ENCODE measurements at regions not wholly inside any gene's neighbourhood (a gene's known extent, or its start where the extent isn't known, plus 50 kb on each side); places are given as distances from the start of the nearest gene placed in this dataset.

GRCh38 chr22:48448821-48449220, 1378.9 kb downstream of the BRD1 start:
- TF ChIP-seq, protein P1, sequence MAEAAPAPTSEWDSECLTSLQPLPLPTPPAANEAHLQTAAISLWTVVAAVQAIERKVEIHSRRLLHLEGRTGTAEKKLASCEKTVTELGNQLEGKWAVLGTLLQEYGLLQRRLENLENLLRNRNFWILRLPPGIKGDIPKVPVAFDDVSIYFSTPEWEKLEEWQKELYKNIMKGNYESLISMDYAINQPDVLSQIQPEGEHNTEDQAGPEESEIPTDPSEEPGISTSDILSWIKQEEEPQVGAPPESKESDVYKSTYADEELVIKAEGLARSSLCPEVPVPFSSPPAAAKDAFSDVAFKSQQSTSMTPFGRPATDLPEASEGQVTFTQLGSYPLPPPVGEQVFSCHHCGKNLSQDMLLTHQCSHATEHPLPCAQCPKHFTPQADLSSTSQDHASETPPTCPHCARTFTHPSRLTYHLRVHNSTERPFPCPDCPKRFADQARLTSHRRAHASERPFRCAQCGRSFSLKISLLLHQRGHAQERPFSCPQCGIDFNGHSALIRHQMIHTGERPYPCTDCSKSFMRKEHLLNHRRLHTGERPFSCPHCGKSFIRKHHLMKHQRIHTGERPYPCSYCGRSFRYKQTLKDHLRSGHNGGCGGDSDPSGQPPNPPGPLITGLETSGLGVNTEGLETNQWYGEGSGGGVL (tag by site-specific recombination; IDR thresholded peaks at IDR 0.05), result no peak
- TF ChIP-seq CTCF (tag by site-specific recombination; IDR thresholded peaks at IDR 0.05) (no peak), ZBTB7A (tag by site-specific recombination; IDR thresholded peaks at IDR 0.05; ENCODE audit: low read depth) (no peak), BCL6B (tag by site-specific recombination; IDR thresholded peaks at IDR 0.05) (no peak), ZNF274 (IDR thresholded peaks at IDR 0.05; ENCODE audit: low read length) (no peak), ZNF274 (tag by site-specific recombination; IDR thresholded peaks at IDR 0.05; ENCODE audit: borderline replicate concordance) (no peak), SP7 (tag by site-specific recombination; IDR thresholded peaks at IDR 0.05) (no peak), ZNF777 (tag by site-specific recombination; IDR thresholded peaks at IDR 0.05; ENCODE audit: borderline replicate concordance) (no peak), ZNF561 (tag by site-specific recombination; IDR thresholded peaks at IDR 0.05; ENCODE audit: borderline replicate concordance) (no peak)
